ENCODE measurements at regions not wholly inside any gene's neighbourhood (a gene's known extent, or its start where the extent isn't known, plus 50 kb on each side); places are given as distances from the start of the nearest gene placed in this dataset.

DNA sequence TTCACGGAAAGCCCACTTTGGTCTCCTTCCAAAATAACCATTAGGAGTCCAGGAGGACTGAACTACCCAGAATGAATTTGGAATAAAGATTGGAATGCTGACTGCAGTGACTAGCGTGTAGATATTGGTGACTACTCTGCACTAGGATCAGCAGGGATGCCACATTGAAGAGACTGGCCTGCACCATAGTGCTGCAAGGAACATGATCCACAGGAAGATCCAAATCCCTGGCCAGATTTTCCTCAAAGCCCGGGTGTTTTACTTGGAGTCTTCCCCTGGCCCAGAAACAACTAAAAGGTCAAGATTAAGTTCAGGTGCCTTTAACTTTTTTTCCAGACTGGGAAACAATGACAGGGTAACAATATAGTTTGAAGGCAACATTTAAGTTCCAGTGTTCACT is 870.4 kb downstream of the CDH8 start:
- DNase-seq (no peak), ATAC-seq (no peak)
- intact Hi-C loops (cut with DNase I, micrococcal nuclease): no loop called here
- Histone ChIP-seq H3K36me3 (ENCODE audit: low read depth) (no peaks in the 10 kb centered on the region), H3K4me1 (ENCODE audit: low read depth) (no peaks in the 10 kb centered on the region), H3K4me3 (no peak overlapping the region), H3K9me3 (peaks cover 36% of the 10 kb centered on the region)
- TF ChIP-seq, protein P1, sequence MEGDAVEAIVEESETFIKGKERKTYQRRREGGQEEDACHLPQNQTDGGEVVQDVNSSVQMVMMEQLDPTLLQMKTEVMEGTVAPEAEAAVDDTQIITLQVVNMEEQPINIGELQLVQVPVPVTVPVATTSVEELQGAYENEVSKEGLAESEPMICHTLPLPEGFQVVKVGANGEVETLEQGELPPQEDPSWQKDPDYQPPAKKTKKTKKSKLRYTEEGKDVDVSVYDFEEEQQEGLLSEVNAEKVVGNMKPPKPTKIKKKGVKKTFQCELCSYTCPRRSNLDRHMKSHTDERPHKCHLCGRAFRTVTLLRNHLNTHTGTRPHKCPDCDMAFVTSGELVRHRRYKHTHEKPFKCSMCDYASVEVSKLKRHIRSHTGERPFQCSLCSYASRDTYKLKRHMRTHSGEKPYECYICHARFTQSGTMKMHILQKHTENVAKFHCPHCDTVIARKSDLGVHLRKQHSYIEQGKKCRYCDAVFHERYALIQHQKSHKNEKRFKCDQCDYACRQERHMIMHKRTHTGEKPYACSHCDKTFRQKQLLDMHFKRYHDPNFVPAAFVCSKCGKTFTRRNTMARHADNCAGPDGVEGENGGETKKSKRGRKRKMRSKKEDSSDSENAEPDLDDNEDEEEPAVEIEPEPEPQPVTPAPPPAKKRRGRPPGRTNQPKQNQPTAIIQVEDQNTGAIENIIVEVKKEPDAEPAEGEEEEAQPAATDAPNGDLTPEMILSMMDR (IDR thresholded peaks at IDR 0.05): no peak

DNA sequence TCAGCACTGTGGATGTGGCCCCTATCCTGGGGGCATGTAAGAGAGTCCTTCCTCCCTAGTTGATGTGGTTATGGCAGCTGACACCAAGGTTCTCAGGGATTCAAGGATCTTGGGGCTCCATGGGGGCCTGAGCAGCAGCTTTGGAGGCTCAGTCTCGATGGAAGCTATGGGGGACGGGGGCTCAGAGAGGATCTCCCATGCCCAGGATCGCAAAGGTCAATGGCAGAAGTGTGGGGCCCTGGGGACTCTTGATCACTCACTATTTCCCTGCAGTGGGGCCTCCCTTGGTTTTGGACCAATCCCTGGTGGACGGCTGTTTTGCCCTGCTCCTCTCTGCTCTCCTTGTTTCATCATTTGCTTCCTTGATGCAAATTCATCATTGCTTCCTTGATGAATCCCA is 885.9 kb downstream of the CDH8 start:
- no peak for DNase-seq
- Histone ChIP-seq H3K4me3 (no peak overlapping the region), H3K4me1 (ENCODE audit: low read depth) (no peaks in the 10 kb centered on the region), H3K9me3 (peaks cover 18% of the 10 kb centered on the region), H3K36me3 (ENCODE audit: low read depth) (no peaks in the 10 kb centered on the region)
- ATAC-seq: no peak
- intact Hi-C loops (cut with DNase I, micrococcal nuclease): no loop called here
- TF ChIP-seq, protein P1 (IDR thresholded peaks at IDR 0.05): no peak

DNA sequence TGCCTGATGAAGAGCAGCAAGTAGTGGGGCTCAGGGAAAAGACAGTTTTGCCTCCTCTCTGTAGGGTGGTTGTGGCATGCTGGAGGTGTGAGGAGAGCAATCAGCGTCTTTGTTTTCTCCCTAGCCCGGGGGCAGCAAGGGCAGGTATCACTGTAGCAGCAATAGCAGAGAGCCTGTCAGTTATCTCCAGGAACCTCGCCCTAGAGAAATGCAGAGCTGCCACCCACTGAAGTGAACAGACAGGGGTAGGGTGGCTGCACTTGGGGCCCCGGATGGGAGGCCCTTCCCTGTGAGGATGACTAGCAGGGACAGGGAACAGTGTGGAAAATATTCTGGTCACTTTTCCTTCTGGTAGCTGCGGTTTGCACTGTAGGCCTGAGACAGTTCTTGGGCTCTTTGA is 886.5 kb downstream of the CDH8 start:
- H3K4me3 ChIP-seq: no peak overlapping the region
- no peaks in the 10 kb centered on the region for H3K4me1 ChIP-seq (ENCODE audit: low read depth)
- DNase-seq: no peak
- H3K36me3 ChIP-seq (ENCODE audit: low read depth): no peaks in the 10 kb centered on the region
- H3K9me3 ChIP-seq: peaks cover 21% of the 10 kb centered on the region
- ATAC-seq: no peak
- intact Hi-C loops (cut with DNase I, micrococcal nuclease): no loop called here
- TF ChIP-seq, protein P1 (IDR thresholded peaks at IDR 0.05): no peak

DNA sequence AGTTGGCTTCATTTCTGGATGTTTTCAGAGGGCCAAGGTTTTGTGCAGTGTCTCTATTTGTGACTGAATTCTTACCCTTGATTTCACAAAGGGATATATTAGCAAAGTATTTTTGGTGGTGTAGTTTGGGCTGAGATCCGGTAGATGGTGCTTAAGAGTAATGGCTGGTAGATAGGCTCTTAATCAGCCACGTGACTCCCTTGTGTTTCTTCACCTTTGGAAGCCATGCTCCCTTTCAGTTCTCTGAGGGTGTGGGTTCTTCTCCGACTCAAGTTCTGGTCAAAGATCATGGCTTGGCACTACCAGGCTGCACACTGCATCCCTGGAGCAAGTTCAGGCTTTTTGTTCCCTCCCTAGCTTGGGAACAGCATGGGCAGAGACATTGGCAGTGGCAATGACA is 887.3 kb downstream of the CDH8 start:
- intact Hi-C loops (cut with DNase I, micrococcal nuclease): no loop called here
- Histone ChIP-seq H3K36me3 (ENCODE audit: low read depth) (no peaks in the 10 kb centered on the region), H3K9me3 (peaks cover 21% of the 10 kb centered on the region), H3K4me1 (ENCODE audit: low read depth) (no peaks in the 10 kb centered on the region), H3K4me3 (no peak overlapping the region)
- ATAC-seq (no peak), DNase-seq (no peak)
- TF ChIP-seq, protein P1 (IDR thresholded peaks at IDR 0.05): no peak

DNA sequence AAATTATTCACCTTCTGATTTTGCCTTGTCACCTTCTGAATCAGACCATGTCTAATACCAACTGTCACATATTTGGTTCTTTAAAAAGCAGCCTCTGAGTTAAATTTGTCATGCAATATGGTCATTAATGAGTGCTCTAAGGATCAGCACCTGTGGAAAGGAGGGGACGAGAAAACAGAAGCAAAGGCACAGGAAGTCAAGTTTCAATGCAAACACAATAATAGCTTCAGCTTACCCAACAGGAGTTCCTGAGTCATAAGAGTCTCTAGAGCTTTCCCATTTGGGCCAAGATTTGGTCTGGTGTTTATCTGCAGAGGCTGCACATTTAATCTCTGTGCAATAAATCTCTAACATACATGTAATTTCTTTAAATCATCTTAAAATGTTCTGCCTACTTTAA is 889.8 kb downstream of the CDH8 start:
- H3K9me3 ChIP-seq: peaks cover 28% of the 10 kb centered on the region
- ATAC-seq: no peak
- TF ChIP-seq, protein P1 (IDR thresholded peaks at IDR 0.05): no peak
- H3K4me1 ChIP-seq (ENCODE audit: low read depth): no peaks in the 10 kb centered on the region
- H3K36me3 ChIP-seq (ENCODE audit: low read depth): no peaks in the 10 kb centered on the region
- intact Hi-C loops (cut with DNase I, micrococcal nuclease): no loop called here
- DNase-seq: no peak
- no peak overlapping the region for H3K4me3 ChIP-seq

DNA sequence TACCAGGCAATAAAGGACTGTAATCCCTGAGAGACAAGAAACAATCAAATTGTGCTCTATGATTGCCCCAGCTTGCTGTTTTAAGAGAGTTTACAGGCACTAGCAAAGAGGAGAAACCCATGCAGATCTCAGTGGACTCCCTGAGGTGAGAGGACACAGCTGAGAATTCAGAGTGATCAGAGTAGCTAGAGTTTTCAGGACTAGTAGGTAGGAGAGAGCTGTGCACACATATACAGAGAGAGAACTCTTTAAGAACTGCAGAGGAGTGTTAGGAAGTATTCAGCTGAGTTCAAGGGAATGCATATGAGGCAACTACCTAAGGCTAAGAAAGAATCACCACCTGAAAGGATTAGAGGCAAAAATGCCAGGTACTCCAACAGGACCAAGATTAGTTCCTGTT is 904.8 kb downstream of the CDH8 start:
- ATAC-seq (no peak), DNase-seq (no peak)
- intact Hi-C loops (cut with DNase I, micrococcal nuclease): no loop called here
- peaks cover 19% of the 10 kb centered on the region for H3K9me3 ChIP-seq
- TF ChIP-seq, protein P1 (IDR thresholded peaks at IDR 0.05): no peak
- H3K4me1 ChIP-seq (ENCODE audit: low read depth): no peaks in the 10 kb centered on the region
- H3K4me3 ChIP-seq: no peak overlapping the region
- no peaks in the 10 kb centered on the region for H3K36me3 ChIP-seq (ENCODE audit: low read depth)

Measured in mucosa of descending colon (tissue), 3 donors.